Cardiac septum (tissue), 1 donor: ENCODE measurements at regions not wholly inside any gene's neighbourhood (a gene's known extent, or its start where the extent isn't known, plus 50 kb on each side); places are given as distances from the start of the nearest gene placed in this dataset.
"Not testable (repeated sequence)": the region's sequence is repeated elsewhere in the genome, so short reads cannot be mapped to it uniquely, and the experiment has no call there.

Experiments used
- DNase-seq: peaks from one replicate; pipeline ENCODE4 v3.0.0-alpha.2; 2020; ENCODE audit warnings: low spot score
- intact Hi-C: fragments of 100-400 bp; cut with DNase I; formaldehyde crosslinking; loops from one replicate; pipeline ENCODE4 v1.14.0; 2022
- donor health status: DM: no; HTN: no; CAD: no.

GRCh38 chr15:77886805-77887448, 190.6 kb downstream of the TBC1D2B start:
- DNase-seq: no peak
- intact Hi-C loops: no loop called here

GRCh38 chr15:77885877-77886500, 191.5 kb downstream of the TBC1D2B start:
- intact Hi-C loops, DNase-seq: not testable (repeated sequence)

DNA sequence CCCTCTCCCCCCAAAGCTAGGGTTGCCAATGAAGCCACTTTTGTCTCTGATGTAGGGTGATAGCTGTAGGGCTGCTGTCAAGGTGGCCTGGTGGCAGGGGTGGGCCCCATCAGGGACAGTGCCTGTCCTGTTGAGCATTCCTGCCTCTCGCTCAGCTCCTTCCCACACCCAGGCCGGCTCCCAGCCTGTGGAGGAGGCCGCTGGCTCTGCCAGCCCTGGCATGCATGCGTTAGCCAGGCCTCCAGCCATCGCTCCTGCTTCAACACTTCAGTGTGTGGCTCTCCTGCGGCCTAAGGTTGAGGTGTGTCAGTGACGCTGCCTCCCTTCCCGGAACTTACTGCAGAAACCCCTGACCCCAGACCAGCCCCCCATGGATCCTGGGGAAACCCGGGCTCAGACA, 194.5 kb downstream of the TBC1D2B start:
- intact Hi-C loops, DNase-seq: not testable (repeated sequence)

GRCh38 chr15:77881950-77882349, 195.6 kb downstream of the TBC1D2B start:
- no peak for DNase-seq

GRCh38 chr15:77881535-77881934, 196.0 kb downstream of the TBC1D2B start:
- intact Hi-C loops, DNase-seq: not testable (repeated sequence)

More at GRCh38 chr15:77881950-77882349, 195.6 kb downstream of the TBC1D2B start:
- intact Hi-C loops: no loop called here

- intact Hi-C loops, DNase-seq: not testable (repeated sequence)
These were observed 198.0 kb downstream of the TBC1D2B start for GRCh38 chr15:77879466-77879865.

DNA sequence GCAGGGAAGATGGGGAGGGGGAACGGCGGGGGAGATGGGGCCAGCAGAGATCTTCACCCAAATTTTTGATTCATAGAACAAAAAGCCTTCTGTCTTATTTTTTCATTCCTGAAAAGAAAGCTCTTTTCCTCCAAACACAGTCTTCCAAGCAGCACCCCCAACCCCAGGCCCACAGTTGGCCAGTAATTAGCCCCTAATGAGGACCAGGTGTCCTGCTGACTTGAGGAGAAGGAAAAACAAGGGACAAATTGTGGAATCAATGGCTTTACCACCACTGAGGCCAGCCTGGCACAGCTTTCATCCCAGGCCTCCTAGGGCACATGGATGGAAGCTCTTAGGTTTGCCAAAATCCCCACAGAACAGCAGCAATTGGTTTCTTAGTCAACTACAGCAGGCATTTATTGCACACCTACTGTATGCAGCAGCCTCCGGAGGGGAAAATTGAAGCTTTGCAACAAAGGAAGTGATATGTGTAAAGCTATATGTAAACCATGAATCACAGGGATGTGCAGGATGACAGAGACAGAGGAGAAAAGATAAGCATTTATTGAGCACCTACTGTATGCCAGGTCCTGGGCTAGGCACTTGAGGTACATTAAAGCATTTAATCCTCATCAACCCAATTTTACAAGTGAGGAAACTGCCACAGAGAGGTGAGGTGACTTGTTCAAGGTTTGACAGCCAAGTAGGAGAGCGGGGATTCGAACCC, 199.5 kb downstream of the TBC1D2B start:
- no peak for DNase-seq
- intact Hi-C loops: no loop called here

GRCh38 chr15:77876107-77876820, 201.2 kb downstream of the TBC1D2B start:
- DNase-seq, intact Hi-C loops: not testable (repeated sequence)

- intact Hi-C loops, DNase-seq: not testable (repeated sequence)
These were observed 202.3 kb downstream of the TBC1D2B start for GRCh38 chr15:77875066-77875721.

DNA sequence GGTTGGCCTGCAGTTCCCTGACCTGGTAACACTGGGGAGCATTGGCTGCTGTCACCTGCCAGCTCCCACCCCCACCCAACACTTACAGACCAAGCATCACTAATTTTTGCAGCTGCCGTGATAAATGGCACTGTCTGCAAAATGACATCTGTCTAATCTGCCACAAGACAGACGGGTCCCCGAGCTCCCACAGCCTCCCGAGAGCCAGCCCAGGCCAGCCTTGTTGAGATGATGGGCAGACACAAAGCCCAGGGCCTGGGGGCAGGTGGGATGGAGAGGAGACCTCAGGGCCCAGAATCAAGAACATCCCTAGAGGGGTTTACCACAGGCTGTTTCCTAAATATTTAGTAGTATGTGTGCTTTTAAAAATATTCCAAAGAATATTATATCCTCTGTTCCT, 203.4 kb downstream of the TBC1D2B start:
- intact Hi-C loops: no loop called here
- no peak for DNase-seq

DNA sequence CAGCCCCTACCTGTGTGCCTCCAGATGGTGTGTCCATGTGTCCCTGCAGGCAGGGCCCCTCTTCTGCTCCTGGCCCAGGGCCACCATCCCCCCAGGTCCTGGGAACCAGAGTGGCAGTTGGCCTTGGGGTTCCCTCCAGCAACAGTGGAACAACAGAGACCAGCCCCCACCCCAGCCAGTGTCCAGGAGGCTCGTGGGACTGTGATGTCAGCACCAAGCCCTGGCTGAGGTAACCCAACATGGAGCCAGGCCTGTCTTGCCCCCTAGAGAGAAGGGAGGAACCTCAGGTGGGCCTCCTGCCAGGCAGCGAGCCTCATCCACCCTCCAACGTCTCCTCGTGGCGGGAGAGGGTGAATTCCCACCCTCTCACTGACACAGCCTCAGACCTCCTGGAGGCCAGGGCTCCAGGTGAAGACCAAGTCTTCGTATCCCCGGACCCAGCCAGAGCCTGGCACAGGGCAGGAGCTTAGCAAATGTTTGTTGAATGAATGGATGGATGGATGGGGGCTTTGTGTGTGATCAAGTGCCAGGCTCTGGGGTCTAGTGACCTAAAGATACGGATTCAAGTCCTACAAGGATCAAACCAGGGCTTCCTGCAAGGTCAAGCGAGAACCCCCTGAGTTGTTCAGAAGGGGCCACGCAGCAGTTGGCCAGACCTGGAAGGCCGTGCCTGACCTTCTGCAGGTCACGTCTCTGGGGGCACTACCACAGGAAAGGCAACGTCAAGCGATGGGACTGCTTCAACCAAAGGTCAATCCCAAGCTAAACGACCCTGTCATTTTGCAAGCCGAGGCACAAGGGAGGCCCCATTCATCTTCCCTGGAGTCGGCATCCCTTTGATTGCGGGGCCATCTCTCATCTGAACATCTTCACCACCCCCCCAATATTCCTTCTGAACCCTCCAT, 204.7 kb downstream of the TBC1D2B start:
- intact Hi-C loops, DNase-seq: not testable (repeated sequence)

- DNase-seq: no peak
- intact Hi-C loops: no loop called here
These were observed 205.6 kb downstream of the TBC1D2B start for GRCh38 chr15:77871852-77872371.

GRCh38 chr15:77870195-77871065, 207.1 kb downstream of the TBC1D2B start:
- peak; percentile 81 for DNase-seq
- intact Hi-C loops: no loop called here

GRCh38 chr15:77869021-77869895, 208.3 kb downstream of the TBC1D2B start:
- intact Hi-C loops: no loop called here
- peak; percentile 35 for DNase-seq

- peak; percentile 50 for DNase-seq
- intact Hi-C loops: not testable (repeated sequence)
These were observed 209.4 kb downstream of the TBC1D2B start for GRCh38 chr15:77868048-77868629.
